ENCODE measurements at regions not wholly inside any gene's neighbourhood (a gene's known extent, or its start where the extent isn't known, plus 50 kb on each side); places are given as distances from the start of the nearest gene placed in this dataset.

- DNase-seq: no peak
These were observed 1722.5 kb upstream of the ACO1 start for GRCh38 chr9:30661925-30662324.

DNA sequence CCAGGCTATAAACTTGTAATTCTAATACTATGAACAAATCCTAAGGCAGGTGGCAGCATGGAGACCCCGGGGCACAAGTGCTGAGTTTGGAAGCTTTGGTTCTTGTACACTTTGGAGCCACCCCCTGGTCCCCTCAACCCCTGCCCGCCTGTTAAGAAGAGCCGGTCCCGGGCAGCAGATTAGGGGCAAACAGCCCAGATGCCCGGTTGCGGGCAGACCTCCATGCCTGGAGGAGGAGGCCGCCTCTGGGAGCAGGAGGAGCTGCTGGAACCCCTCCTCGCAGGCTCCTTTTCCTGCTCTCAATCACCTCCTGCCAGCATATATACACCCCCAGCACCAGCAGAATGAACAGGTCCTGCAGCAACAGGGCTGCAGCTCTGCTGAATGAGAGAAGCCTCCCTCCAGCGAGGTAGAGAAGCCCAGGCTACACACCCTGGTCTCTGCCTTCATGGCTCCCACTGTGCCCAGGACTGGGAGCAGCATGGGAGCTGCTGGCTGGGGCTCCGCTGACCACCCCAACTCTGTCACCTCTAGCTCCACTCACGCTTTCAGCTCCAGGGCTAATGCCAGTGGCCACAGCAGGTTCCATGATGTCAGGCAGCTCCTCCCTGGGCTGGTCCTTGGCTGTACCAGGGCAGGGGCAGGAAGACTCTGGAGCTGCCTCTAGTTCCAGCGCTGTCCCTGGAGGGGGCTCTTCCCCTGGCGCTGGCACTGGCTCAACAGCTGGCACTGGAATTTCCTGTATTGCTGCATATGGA lies 1713.5 kb upstream of the ACO1 start:
- peak in 1 of 2 experiments; percentile 11 for DNase-seq

- no peak for DNase-seq
These were observed 1711.3 kb upstream of the ACO1 start for GRCh38 chr9:30673132-30673531.

DNA sequence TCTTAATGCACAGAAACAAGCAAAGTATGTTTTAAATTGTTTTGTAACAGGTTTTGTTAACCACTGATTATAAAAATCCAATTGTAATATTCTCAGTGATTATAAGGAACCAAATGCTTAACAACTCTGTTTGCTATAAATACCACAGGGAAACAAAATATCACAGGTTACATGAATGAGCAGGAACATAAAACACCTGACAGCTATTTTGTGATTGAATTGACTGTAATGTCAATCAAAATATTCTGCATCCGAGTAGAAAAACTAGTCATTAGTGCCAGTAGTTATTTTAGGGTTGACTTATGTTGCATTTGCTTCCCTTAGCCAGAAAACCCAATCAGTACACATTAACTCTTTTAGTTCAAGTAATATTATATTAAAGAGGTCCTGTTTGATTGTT lies 1707.8 kb upstream of the ACO1 start:
- DNase-seq: no peak

DNA sequence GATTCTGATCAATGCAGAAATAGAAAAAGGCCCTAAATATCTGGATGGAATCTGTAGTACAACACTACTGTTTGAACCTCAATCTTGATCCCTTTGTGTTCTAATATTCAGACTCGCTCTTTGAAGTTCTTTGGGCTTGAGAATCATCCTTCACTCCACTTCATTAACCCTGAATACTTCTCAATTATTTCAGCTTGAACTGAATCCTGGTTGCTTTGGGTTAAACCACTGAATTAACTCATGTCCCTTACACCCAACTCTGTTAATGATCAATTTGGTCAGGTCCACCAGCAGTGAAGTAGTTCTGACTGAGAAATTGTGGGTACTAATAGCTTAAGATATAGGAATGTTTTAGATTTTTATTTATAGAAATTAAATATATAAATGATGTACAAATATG lies 1707.2 kb upstream of the ACO1 start:
- DNase-seq: no peak

GRCh38 chr9:30688801-30689200 lies 1695.6 kb upstream of the ACO1 start:
- DNase-seq: no peak

- no peak for DNase-seq
These were observed 1686.5 kb upstream of the ACO1 start for GRCh38 chr9:30697958-30698357.

GRCh38 chr9:30711591-30711990 lies 1672.9 kb upstream of the ACO1 start:
- DNase-seq: no peak

DNA sequence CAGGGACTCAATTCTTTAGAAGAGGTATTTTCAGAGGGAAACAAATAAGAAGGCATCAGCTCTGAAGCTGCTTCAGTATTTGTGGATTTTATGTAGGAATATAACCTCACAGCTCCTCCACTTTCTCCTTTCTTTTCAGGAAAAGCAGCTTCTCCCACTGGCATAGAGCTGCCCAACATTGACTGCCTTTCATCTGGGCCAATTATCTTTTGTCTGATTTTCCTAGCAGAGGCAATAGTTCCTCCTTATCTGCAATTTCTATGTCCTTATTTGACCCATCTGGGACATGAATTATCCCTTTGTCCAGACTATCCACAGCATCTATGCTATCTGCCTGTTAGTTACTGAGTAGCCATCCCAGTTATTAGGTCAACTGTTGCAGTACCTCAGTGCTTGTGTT lies 1671.2 kb upstream of the ACO1 start:
- DNase-seq: no peak

- DNase-seq: no peak
These were observed 1670.1 kb upstream of the ACO1 start for GRCh38 chr9:30714389-30714788.

DNA sequence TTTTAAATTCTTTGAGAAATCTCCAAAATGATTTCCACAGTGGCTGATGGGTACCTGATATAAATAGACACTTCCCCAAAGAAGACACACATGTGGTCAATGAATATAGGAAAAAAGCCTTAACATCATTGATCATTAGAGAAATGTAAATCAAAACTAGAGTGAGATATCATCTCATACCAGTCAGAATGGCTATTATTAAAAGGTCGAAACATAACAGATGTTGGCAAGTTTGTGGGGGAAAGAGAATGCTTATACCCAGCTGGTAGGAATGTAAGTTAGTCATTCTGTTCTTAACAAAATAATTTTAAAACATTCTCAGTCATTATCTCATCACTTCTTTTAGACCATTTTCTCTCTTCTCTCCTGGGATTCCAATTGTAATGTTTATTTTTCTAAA lies 1666.0 kb upstream of the ACO1 start:
- DNase-seq: no peak

- no peak for DNase-seq
These were observed 1662.4 kb upstream of the ACO1 start for GRCh38 chr9:30722065-30722464.

DNA sequence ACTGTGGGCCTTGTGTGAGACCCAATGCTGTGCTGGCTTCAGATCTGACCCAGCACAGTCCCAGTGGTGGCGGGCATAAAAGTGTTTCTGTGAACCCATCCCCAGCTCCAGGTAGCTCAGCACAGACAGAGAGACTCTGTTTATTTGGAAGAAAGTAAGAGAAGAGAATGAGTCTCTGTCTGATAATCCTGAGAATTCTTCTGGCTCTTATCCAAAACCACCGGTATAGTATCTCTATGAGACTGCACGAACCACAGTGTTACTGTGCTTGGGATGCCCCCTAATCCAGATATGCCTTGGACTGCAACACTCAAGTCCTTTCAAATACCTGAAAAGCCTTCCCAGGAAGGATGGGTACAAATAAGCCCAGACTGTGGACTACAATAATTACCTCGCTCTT lies 1660.8 kb upstream of the ACO1 start:
- DNase-seq: no peak

DNA sequence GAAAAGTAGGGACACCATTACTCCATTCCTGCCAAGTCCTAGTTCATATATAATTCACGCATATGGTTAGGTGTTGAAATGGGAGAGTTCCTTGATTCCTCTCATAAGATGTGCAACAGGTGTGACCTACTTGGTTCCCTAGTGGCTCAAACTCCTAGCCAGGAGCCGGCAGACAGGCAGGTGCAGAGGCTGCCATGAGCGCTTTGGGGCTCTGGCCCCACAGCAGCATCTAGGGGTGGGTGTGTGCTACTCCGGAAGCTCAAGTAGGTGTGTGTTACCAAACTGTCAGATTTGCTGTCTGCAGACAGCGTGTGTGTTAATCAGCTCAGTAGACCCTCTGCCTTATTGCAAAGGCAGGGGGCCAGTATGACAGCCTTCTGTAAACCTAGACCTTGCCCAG lies 1652.4 kb upstream of the ACO1 start:
- no peak for DNase-seq

DNA sequence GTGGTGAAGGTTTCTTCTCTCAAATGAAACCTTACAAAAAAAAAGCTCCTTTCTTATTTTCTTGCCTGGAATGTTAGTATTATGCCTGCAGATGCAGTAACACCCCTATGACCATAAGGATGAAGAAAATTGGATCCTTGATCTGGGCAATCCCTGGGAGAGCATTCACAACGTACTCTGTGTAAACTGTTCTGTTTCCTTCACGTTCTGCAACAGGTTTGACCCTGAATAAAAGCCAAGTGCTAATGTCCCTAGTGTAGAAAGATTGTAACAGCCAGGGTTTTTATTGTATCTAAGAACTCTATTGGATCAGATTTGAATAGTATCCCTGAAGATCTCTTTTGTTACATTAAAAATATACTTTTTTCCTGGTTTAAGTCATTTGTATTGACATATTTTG lies 1639.6 kb upstream of the ACO1 start:
- no peak for DNase-seq

- DNase-seq: no peak
These were observed 1637.9 kb upstream of the ACO1 start for GRCh38 chr9:30746589-30746988.

GRCh38 chr9:30757723-30758122 lies 1626.7 kb upstream of the ACO1 start:
- no peak for DNase-seq

DNA sequence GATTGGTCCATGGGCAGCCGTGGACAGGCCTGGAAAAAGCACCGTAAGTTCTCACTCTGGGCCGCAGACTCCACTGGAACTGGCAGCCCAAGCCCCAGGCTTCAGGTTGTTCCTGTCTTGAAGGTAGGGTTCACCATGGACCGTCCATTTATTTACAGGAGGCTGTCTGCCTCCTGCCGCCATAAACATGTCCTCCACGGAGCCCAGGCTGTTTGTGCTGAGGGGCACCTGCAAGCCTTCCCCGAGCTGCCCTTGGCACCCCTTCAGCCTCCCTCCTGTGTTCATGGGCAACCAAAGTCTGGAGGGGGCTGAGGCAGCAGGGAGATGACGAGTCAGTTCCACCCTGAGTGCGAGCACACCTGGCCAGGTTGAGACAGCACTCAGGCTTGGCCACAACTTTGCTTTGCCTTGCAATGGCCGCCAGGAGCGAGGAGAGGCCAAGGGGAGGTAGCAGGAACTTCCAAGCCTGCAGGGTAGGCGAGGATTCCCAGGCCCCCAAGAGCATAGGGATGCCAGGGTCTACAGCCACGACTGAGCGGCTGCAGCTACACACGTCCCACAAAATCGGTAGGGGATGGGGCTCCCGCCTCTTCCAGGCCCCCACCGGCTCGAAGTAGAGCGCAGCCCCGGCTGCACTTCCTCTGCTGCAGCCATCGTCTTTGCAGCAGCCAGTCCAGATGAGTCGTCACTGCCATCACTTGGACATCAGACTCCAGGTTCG lies 1625.6 kb upstream of the ACO1 start:
- DNase-seq: no peak

DNA sequence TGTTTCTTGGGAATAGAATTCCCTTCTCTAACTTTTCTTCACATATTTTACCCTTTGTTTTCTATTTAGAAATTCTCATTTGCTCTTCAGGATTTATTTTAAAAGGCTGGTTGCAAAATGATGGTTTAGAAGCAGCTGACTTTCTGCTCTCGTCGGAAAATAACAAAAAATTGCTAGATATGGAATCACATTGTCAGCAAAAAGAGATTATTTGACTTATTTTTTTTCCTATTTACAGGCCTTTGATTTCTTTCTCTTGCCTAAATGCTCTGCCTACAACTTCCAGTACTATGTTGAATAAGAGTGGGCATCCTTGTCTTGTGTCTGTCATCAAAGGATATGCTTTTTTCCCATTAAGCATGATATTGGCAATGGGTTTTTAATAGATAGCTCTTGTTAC lies 1619.1 kb upstream of the ACO1 start:
- DNase-seq: no peak

GRCh38 chr9:30771163-30771708 lies 1613.2 kb upstream of the ACO1 start:
- no peak for DNase-seq

- DNase-seq: no peak
These were observed 1612.7 kb upstream of the ACO1 start for GRCh38 chr9:30771760-30772159.

DNA sequence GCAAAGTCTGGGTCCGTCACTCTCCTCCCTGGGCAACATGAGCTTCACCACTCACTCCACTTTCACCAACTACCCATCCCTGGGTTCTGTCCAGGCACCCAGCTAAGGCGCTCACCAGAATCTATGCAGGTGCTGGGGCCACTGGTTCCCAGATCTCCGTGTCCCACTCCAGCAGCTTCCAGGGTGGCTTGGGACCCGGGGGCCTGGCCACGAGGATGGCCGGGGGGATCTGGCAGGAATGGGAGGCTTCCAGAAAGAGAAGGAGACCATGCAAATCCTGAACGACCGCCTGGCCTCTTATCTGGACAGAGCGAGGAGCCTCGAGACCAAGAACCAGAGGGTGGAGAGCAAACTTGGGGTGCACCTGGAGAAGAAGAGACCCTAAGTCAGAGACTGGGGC lies 1611.0 kb upstream of the ACO1 start:
- no peak for DNase-seq

DNA sequence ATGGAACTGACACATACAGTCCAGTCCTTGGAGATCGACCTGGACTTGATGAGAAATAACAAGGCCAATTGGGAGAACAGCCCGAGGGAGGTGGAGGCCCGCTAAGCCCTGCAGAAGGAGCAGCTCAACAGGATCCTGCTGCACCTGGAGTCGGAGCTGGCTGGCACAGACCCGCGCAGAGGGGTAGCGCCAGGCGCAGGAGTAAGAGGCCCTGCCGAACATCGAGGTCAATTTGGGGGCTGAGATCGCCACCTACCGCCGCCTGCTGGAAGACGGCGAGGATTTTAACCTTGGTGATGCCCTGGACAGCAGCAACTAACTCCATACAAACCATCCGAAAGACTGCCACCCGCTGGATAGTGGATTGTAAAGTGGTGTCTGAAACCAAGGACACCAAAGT lies 1610.1 kb upstream of the ACO1 start:
- no peak for DNase-seq

DNA sequence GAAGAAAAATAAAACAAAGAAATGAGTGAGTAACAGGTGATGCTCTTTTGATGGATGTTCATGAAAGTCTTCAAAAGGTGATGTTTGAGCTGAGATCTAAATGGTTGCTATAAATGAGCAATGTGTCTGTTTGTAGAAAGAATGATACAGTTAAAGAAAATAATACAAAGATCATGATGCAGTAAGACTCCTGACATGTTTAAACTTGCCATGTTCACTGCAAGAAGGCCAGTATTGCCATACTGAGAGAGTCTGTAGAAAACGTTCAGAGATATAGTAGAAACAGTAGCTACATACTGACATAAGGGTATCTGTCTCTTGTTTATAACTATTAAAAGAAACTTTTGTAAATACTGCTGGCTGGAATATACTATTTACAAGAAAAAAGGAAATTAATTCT lies 1609.2 kb upstream of the ACO1 start:
- DNase-seq: no peak
